Activated effector memory CD4-positive, alpha-beta T cell treated with anti-CD3 and anti-CD28 coated beads, Interleukin-2, amount 50 U/mL, for 16 hours (primary cell): ENCODE measurements at regions not wholly inside any gene's neighbourhood (a gene's known extent, or its start where the extent isn't known, plus 50 kb on each side); places are given as distances from the start of the nearest gene placed in this dataset.
"Not testable (repeated sequence)": the region's sequence is repeated elsewhere in the genome, so short reads cannot be mapped to it uniquely, and the experiment has no call there.

Experiments
- DNase-seq: peaks from one replicate; pipeline ENCODE4 v3.0.0-alpha.2; 2020

DNA sequence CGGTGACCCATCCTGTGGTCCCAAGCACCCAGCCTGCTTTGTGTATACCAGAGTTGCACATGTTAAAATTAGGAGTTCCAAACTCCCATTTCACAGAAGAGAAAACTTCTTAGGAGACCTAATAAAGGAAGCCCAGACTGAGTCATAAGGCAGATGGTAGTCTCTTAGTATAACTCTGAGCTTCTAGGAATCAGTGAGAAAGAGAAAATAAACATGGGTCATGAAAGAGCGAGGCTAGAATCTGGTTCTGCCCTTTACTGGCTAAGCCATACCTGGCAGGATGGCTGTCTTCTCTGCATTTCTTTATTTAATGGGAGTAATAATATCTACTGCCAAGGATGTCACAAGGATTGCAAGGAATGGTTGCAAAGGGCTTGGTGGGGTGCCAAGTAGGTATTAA is 101.2 kb upstream of the TRIB2 start:
- no peak for DNase-seq

DNA sequence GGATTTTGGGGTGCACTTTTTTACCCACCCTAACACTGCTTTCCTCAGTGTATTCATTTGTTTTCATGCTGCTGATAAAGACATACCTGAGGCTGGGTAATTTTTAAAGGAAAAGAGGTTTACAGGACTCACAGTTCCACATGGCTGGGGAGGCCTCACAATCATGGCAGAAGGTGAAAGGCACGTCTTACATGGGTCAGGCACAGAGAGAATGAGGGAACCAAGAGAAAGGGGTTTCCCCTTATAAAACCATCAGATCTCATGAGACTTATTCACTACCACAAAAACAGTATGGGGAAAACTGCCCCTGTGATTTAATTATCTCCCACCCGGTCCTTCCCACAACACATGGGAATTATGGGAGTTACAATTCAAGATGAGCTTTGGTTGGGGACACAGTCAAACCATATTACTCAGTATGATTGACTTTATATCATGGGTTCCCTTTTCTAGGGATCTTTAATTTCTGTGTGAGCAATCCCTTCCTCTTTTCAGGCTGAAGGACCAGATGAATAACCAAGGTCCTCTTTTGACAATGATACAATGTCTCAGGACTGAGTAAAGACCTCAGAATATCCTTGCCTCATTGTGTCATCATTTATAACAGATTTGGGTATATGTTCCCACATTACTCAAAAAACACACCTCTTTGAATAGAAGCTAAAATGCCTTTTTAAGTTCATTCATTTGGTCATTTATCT is 100.1 kb upstream of the TRIB2 start:
- no peak for DNase-seq

DNA sequence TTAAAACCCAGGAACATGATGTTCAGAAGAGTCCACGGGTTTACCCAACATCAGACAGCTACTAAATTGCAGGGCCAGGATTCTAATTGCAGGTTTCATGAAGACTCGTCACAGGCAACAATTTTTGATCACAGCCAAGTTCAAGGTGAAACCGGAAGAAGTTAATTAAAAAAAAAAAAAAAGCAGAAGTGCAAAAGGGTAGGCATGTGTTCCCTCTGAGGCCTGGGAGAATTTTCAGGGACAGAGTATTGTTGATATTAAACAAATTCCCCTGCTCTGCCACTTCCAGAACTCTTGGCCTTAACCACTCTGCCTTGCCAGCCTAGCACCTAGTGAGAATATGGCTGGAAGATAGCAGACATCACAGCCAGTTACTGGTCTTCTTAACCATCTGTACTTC is 99.4 kb upstream of the TRIB2 start:
- no peak for DNase-seq

DNA sequence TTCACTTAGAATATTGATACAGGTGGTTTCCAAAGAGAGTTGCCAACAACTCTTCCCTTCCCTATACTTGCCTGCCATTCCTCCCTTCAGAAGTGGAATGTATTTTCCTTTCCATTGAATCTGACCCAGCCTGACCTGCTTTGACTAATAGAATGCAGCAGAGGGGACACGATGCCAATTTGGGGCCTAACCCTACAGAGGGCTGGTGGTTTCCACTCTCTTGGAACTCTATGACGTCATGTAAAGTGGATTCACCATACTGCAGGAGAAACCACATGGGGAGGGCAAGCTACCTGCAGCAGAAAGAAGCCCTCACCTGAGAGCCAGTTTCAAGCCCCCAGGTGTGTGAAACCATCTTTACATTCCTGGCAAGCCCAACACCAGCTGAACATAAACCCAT is 98.9 kb upstream of the TRIB2 start:
- no peak for DNase-seq

DNA sequence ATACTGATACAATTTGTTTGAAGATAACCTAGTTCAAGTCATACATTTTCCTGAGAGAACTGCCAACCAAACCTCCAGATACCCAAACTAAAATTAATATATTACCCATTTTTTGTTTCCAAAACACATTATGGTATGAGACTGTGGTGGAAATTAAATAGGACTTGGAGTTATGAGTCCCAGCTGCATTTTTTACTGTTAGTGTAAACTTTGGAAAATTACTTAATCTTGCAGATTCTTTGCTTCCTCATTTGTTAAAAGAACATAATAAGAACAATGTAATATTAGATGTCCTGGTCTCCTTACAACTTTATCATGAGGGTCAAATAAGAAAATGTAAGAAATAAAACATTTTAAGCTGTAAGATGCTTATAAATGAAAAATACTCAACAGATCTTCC is 98.2 kb upstream of the TRIB2 start:
- no peak for DNase-seq

DNA sequence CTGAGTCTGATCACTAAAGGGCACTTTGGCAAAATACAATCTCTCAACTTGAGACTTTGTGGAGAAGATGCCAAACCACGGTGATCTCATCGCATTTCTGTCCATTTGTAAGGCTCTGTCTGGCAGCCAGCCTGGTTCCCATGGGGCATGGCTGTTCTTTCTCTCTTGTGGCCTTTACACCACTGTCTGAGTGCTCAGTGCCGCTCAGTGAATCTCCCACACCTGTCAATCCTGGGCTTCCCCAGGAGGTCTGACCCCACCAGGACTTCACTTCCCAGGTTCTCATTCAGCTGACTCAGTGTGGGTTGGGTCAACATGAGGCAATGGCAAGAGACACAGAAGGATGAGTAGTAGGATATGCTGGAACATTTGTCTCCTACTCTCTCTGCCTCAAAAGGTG is 96.8 kb upstream of the TRIB2 start:
- DNase-seq, result no peak

DNA sequence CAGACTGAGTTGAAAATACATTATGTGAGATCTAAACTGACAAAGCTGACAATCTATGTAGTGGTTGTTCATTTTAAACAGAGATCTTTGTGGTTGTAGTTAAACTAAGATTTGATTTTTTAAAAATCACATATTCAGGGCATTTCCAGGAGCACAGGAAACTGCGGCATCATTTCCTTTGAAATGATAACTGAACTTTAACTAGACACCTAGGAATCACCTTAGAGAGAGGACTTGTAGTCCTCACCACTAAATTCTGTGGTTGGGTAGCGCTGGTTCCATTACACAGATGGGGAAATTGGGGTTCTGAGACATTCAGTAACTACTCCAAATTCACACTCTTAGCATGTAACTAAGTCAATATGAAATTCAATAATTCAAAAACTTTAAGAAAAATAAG is 96.0 kb upstream of the TRIB2 start:
- DNase-seq, result no peak

DNA sequence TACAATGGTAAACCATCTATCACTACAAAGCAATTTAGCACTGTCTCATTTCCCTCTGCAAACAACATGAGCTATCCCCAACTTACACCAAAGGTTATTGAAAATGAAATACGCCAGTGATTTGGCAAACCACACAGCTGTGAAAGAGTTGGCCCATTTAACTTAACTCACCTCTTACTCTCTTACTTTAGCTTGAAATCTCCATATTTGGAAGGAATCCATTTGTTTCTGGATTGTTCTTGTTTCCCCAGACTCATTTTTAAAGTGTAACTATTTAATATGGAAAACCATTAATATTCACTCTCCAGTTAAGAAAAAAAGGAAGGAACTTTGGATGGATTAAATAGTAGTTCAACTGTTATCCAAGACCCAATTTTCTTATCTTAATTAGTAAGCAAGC is 93.7 kb upstream of the TRIB2 start:
- no peak for DNase-seq

DNA sequence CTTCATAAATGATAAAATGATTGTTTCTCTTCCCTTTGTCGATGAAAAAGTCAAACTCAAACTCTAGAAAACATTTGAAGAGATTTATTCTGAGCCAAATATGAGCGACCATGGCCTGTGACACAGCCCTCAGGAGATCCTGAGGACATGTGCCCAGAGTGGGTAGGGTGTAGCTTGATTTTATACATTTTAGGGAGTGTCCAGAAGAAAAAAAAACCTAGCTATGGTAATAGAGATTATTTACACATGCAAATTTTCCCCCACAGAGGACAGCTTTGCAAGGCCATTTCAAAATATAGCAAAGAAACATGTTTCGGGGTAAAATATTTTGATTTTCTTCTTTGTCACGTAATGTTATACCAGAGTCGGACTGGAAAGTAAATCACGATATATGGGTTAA is 92.4 kb upstream of the TRIB2 start:
- DNase-seq, result no peak

DNA sequence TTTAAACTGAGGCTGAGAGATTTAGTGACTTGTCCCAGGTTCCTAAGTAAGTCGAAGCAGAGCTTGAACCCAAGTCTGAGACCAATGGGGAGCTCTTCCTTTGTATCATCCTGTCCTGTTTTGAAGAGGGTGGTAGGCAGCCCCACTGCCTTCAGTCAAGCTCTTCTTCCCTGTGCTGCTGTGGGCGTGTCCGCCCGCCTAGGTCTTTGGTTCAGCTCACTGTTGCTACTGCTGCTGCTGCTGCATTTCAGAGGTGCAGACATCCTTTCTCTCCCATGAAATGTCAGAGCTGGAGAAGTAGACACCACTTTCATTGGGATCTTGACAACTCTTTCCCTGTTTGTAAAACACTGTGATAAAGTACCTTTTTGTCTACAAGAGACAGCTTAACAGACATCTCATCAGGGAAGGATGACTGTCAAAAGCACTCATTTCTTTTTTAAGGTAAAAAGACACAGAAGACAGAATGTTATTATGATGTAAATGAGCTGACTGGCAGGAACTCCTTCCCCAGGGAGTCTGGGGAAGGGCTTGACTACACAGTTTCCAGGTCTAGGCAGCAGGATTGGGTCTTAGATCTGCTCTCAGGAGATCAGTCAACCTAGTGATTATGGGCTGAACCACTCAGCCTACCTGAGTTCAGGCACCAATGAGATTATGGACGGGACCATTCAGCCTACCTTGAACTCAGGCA is 91.7 kb upstream of the TRIB2 start:
- no peak for DNase-seq

DNA sequence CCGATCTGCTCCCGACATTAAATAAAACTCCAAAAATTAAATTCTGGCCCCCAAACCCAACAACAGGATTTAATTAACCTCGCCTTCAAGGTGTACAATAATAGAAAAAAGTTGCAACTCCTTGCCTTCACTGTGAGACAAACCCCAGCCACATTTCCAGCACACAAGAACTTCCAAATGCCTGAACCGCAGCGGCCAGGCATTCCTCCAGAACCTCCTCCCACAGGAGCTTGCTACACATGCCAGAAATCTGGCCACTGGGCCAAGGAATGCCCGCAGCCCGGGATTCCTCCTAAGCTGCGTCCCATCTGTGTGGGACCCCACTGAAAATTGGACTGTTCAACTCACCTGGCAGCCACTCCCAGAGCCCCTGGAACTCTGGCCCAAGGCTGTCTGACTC is 88.2 kb upstream of the TRIB2 start:
- DNase-seq, result not testable (repeated sequence)

DNA sequence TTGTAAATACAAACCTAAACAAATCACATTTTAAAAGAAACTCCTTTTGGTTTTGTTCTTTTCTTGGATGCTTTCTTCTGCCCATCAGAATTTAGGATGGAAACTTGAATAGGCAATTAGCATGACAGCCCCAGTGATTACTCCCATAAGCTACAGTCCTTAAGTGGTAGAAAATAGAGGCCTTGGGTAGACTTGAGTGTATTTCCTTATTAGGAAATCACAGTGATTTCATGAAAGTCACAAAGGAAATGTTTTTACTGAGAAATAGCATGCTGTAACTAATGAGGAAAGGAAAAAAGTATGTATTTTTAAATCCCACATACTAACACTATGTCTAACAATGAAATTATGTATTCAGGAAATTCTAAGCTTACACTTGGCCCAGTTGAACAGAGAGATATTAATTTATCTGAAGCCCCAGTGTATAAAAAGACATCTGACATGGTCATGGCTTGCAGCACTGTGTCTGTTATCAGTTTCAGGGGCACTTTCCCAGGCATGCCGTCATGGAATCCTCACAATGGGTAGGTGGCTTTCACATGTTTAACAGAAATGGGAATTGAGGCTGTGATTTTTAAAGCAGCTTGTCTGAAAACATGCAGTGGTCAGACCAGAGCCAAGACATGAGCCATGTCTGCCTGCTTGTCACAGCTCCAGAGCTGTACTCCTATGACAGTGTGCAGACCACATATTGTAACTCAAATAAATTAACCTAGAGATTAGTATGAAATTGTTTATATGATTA is 79.7 kb upstream of the TRIB2 start:
- no peak for DNase-seq

DNA sequence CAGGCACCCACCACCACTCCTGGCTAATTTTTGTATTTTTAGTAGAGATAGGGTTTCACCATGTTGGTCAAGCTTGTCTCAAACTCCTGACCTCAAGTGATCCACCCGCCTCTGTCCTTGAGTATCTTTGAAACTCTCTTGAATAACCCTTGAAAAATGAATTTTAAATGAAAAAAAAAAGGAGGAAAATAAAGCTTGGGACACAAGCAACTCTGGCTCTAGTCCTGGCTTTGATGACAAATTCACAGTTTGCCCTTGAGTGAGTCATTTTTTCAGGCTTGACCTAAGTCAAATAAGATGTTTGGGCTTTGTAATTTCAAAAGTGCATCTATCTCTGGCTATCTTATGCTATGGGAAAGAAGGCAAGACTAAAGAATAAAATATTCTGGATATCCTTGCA is 79.0 kb upstream of the TRIB2 start:
- DNase-seq, result no peak

DNA sequence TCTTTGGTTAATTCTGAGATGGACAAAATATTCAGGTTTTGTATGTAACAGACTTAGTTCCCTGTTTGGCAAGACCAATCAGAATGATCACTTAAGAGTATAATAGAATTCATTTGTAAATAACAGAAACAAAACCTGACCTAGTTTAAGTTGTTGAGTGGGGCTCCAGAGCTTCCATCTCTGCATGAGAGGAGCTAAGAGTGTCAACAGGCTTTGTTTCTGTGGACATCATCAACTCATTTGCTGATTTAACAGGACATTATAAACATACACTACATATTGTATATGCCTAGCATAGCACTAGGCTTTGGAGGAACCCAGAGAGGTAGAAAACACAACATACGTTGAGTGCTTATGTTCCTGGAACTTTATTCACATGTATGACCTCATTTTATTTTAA is 75.3 kb upstream of the TRIB2 start:
- no peak for DNase-seq

DNA sequence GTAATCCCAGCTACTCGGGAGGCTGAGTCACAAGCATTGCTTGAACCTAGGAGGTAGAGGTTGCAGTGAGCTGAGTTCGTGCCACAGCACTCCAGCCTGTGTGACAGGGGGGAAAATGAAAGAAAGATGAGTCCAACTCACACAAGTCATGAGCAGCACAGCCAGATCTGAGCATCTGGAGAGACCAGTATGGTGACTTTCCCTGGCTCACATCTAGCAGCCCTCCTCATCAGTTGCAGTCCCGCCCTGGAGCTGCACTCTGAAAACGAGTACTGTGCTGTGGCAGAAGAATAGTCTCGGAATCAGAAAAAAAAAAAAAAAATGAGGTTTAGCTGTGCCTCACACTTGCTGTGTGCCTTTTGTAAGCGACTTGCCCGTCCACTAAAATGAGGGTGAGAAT is 74.4 kb upstream of the TRIB2 start:
- no peak for DNase-seq

DNA sequence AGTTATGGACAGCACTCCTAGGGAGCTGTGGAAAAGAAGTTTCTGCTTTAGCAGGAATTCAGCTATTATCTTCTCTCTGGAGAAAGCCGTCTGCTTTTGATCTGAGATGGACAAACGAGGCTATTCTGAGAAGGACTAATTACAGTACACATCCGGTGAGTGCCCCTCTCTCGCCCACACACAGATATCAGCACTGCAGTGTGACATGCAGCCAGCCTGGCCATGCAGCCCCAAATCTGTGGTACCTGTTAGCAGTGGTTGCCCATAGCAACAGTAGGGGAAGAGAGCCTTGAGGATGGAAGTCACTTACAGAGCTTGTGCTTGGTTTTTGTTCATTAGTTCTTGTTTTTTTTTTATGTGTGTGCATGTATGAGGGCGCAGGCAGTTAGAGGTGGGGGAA is 73.9 kb upstream of the TRIB2 start:
- no peak for DNase-seq

DNA sequence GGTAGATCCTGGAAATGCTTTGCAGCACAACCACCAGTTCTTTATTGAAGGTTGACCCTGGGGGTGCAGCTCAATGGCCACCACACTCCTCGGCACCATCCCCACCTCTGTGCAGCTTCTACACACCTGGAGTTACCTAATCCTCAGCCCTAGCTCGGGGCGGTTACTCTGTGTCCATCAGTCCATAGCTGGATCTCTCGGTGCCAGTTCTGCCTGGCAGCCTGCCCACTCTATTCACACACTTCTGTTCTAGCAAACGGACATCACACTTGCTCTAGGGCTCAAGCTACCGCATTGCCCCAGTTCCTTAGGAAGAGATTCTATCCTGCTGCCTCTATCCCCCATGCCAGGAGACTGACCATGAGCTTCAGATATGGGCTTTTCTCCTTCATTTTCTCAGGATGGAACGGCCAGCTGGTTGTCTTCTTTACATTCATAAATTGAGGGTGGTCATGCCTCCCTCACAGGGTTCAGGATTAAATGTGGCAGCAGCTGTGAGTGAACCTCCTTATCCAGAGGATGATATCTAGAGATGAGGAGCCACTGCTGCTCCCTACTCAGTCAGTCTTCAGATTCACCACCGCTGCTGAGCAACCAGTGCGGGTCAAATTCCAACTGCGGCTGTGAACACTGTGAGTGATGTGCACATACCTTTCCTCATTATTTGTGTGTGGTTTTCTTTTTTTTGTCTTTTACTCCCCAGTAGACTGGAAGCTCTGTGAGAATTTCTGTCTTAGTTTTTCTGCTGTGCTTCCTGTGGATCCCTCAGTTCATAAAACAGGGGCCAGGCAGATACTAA is 66.9 kb upstream of the TRIB2 start:
- DNase-seq, result no peak

DNA sequence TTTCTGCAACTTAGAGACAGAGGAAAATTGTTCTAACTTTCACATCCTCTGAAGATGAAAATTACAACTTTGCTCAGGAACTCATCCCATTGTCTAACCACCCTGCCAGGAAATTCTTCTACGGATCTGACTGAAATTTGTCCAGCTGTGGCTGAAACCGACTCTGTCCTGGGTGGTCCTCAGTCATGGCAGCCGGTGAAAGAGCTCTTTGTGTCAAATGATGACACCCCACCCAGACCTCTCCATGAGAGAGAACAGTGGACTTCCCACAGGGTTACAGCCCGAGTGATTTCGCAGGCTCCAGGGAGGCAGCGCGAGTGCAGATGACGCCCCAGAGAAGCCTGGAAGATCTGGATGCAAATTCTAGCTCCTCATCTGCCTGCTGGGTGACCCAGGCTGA is 65.1 kb upstream of the TRIB2 start:
- no peak for DNase-seq

DNA sequence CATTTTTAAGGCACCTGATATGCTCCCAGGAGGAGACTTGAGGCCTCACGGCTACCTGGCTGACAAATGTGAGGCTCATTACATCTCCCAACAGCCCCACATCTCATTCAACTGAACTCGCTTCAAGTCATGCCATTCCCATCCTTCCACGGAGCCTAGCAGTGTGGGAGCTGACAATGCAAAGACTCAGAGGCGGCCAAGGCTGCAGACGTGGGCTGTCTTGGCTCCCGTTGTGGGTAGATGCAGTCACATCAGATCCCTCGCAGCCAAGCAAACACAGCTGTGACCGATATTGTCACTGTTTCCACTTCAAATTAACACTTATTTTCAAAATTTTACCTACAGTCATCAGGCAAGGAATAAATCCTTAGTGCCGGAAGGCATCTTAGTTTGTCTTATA is 64.0 kb upstream of the TRIB2 start:
- no peak for DNase-seq

DNA sequence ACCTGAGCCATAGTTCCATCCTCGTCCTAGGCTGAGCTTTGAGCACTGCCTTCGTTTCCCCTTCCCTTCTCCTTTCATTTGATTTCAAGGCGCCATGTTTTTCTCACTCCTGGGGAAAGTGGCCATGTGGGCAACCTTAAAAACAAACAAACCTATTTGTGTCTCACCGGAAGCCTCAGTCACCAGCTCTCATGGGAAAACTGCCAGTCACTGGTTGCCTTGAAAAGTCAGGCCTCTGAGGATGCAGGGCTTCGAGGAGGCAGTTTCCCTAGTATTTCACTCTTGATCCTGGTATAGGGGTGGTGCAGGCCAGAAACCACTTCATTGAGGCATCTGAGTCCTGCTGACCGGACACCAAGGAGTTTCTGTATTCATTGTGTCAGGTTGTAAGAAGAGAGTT is 59.2 kb upstream of the TRIB2 start:
- no peak for DNase-seq

DNA sequence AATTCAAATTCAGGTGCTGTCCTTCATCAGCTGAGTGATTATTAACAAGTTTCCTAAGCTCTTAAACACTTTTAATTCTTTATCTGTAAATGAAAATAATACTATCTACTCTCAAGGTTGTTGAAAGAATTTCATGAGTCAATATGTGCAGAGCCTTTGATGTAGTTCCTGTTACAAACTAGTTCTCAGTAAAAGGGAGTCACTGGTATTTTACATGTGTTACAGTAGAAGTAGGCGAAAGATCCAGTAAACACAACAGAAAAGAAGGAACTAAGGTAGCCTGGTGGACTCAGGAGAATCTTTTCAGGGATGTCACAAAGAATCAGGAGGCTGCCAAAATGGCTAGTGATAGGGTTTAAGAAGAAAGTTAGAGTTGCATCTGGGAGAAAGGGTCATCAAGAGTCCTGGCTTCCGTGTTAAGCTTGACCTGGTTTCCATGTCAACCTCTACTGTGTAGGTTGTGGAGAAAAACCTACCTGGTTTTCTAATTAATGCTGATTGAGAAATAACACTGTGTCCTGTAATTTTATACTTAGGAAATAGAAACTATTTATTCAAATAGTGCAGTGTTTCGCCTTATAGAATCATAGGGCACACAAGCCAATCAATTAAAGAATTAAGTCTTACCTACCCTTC is 58.3 kb upstream of the TRIB2 start:
- no peak for DNase-seq

DNA sequence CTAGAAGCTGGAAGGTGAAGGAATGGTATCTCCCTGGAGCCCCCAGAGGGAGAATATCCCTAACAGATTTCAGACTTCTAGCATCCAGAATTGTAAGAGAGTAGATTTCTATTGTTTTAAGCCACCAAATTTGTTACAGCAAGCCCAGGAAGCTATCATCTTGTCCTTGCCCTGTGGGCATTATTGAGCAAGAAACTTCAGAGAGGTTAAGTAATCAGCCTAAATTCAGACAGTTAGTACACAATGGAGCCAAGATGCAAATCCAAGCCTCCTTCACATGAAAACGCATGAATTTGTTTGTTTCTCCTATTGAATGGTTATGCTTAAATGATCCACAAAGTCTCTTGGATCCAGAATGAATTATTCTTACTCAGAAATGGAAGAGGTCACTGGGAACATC is 55.2 kb upstream of the TRIB2 start:
- no peak for DNase-seq
